HepG2 (cell line): ENCODE measurements at regions not wholly inside any gene's neighbourhood (a gene's known extent, or its start where the extent isn't known, plus 50 kb on each side); places are given as distances from the start of the nearest gene placed in this dataset.

Source experiments
- ATAC-seq: fragments of 200-7000 bp; cut with Tn5 transposase; 3 replicates; pipeline ENCODE4 v1.9.1; 2020; ENCODE audit warnings: mild to moderate bottlenecking, moderate library complexity
- BruUV-seq: library from RNA; stranded (reverse); fragments of 400-500 nt; replicated peaks from 2 replicates; lab custom pipeline; 2021; lab: Mats Ljungman, UMichigan
- CTCF ChIA-PET: fragments of 300-600 bp; formaldehyde crosslinking; extraction: SDS; loops from one replicate; lab custom pipeline; 2021; ENCODE audit warnings: low total read pairs, inconsistent platforms, low intra/inter-chr PET ratio; lab: Yijun Ruan, JAX
- POLR2A ChIA-PET: fragments of 350-600 bp; sonication (Branson Sonifier 250); formaldehyde crosslinking; loops from one replicate; lab custom pipeline; 2020; ENCODE audit warnings: antibody characterized with exemption, inconsistent platforms; lab: Yijun Ruan, JAX
- DNase-seq: peaks from one replicate; pipeline ENCODE4 v3.0.0-alpha.2; 2015; ENCODE audit warnings: low spot score
- FAIRE-seq: peaks from 3 replicates; lab custom pipeline; 2011; peaks lifted over from hg19 to GRCh38; lab: Jason Lieb, UNC
- H2AFZ ChIP-seq: one replicate; pipeline ENCODE4 v1.6.1; 2011; ENCODE audit warnings: low read length, inconsistent platforms
- H3K27ac ChIP-seq: fragments of 300-600 bp; 3 replicates; pipeline ENCODE4 v1.8.0; 2011; ENCODE audit warnings: mixed run types, mild to moderate bottlenecking, mixed read lengths, low read length, inconsistent platforms; ENCODE audit not compliant: insufficient read depth; ENCODE audit errors: extremely low read length
- H3K27me3 ChIP-seq, 2 experiments: fragments of 200-600 bp in 1 of 2; 2 replicates in 1 of 2; 3 replicates in 1 of 2; pipeline versions ENCODE4 v1.6.0 to v1.8.0; 2011; ENCODE audit warnings: low read length in 2 of 2, mild to moderate bottlenecking in 2 of 2, moderate library complexity in 2 of 2, inconsistent platforms in 1 of 2; ENCODE audit not compliant: insufficient read depth in 2 of 2, control insufficient read depth in 1 of 2
- H3K36me3 ChIP-seq, 2 experiments: fragments of 200-600 bp in 1 of 2; replicated peaks in 1 of 2; 2 replicates in 1 of 2; 3 replicates in 1 of 2; pipeline versions ENCODE4 v1.5.1 to v1.8.0; 2011; ENCODE audit warnings: low read length in 2 of 2, inconsistent platforms in 1 of 2; ENCODE audit not compliant: insufficient read depth in 2 of 2, control insufficient read depth in 1 of 2
- H3K4me1 ChIP-seq: 2 replicates; pipeline ENCODE4 v1.5.1; 2012; ENCODE audit warnings: low read length, inconsistent platforms; ENCODE audit not compliant: insufficient read depth
- H3K4me2 ChIP-seq: 2 replicates; pipeline ENCODE4 v1.6.0; 2011; ENCODE audit warnings: low read depth, low read length, inconsistent platforms
- H3K4me3 ChIP-seq, 3 experiments: fragments of 200-600 bp in 1 of 3; sonication (generic), shearing (Covaris generic) in 1 of 3; replicated peaks in 1 of 3; 2 replicates each; pipeline ENCODE4 v1.5.1; 2011 to 2016; ENCODE audit warnings: low read length in 3 of 3, inconsistent platforms in 2 of 3, low read depth in 2 of 3, mild to moderate bottlenecking in 2 of 3, control low read depth in 1 of 3, mixed read lengths in 1 of 3; ENCODE audit not compliant: insufficient read depth in 1 of 3
- H3K79me2 ChIP-seq: one replicate; pipeline ENCODE4 v1.6.1; 2011; ENCODE audit warnings: low read length, inconsistent platforms; ENCODE audit not compliant: insufficient read depth
- H3K9ac ChIP-seq: 2 replicates; pipeline ENCODE4 v1.6.0; 2011; ENCODE audit warnings: mild to moderate bottlenecking, low read depth, low read length, inconsistent platforms; ENCODE audit not compliant: insufficient read depth
- H3K9me3 ChIP-seq: 2 replicates; pipeline ENCODE4 v1.5.1; 2012; ENCODE audit warnings: mild to moderate bottlenecking, low read length
- H4K20me1 ChIP-seq: 2 replicates; pipeline ENCODE4 v1.6.0; 2011; ENCODE audit warnings: inconsistent platforms, mild to moderate bottlenecking, low read length, moderate library complexity; ENCODE audit not compliant: insufficient read depth
- ATF6 ChIP-seq: sonication (generic); formaldehyde crosslinking; conservative IDR thresholded peaks from 2 replicates; pipeline ENCODE4 v1.4.0; 2020; ENCODE audit warnings: missing genetic modification reagents
- FIP1L1 ChIP-seq: fragments of 200-400 bp; formaldehyde crosslinking; IDR thresholded peaks from 2 replicates; pipeline ENCODE4 v1.6.1; 2018; ENCODE audit warnings: low read depth, mild to moderate bottlenecking, low read length, moderate library complexity, borderline replicate concordance; ENCODE audit not compliant: insufficient read depth
- GATAD1 ChIP-seq: IDR thresholded peaks from 2 replicates; pipeline ENCODE4 v1.6.1; 2016; ENCODE audit warnings: missing genetic modification reagents, missing compliant biosample characterization
- HDAC1 ChIP-seq: sonication (generic); formaldehyde crosslinking; IDR thresholded peaks from 2 replicates; pipeline ENCODE4 v1.5.1; 2020; ENCODE audit warnings: mild to moderate bottlenecking, missing genetic modification reagents
- MTERF4 ChIP-seq: sonication (generic); formaldehyde crosslinking; IDR thresholded peaks from 2 replicates; pipeline ENCODE4 v1.8.0; 2023; ENCODE audit warnings: mild to moderate bottlenecking, missing genetic modification reagents
- NFE2L1 ChIP-seq: sonication (generic); formaldehyde crosslinking; IDR thresholded peaks from 2 replicates; pipeline ENCODE4 v1.4.0; 2020; ENCODE audit warnings: missing genetic modification reagents, mild to moderate bottlenecking, borderline replicate concordance
- SUZ12 ChIP-seq: fragments of 150-350 bp; IDR thresholded peaks from 2 replicates; pipeline ENCODE4 v1.6.1; 2014; ENCODE audit warnings: low read depth, low read length
- ZFX ChIP-seq: sonication (generic); formaldehyde crosslinking; IDR thresholded peaks from 2 replicates; pipeline ENCODE4 v1.4.0; 2020; ENCODE audit warnings: mild to moderate bottlenecking, low read depth, missing genetic modification reagents, moderate library complexity
- WGBS: methylation state at CpG from one replicate; pipeline ENCODE4 v1.1.6; 2017; ENCODE audit warnings: low lambda C conversion rate; 5-methylcytosine and 5-hydroxymethylcytosine counted together
- in situ Hi-C: cut with HindIII; loops from 2 replicates; pipeline ENCODE4 v1.10.0; 2017; ENCODE audit warnings: low pct_unique_long_range_greater_than_20kb; ENCODE audit not compliant: extremely low pct_ligation_motif_present
- intact Hi-C: fragments of 100-400 bp; cut with micrococcal nuclease; formaldehyde crosslinking; loops from one replicate; pipeline ENCODE4 v1.10.0; 2022; ENCODE audit not compliant: unreplicated experiment

GRCh38 chr17:83180264-83180995 is 101.0 kb downstream of the METRNL start:
- no peak for FAIRE-seq
- Histone ChIP-seq H2AFZ (no peak overlapping the region), H4K20me1 (peaks cover 4% of the 10 kb centered on the region; the same call in 1 of the 2 replicates), H3K36me3 (no peaks in the 10 kb centered on the region), H3K79me2 (no peaks in the 10 kb centered on the region), H3K27me3 (peaks cover 19 to 72% of the 10 kb centered on the region in 2 experiments), H3K4me2 (no peak overlapping the region), H3K9me3 (no peaks in the 10 kb centered on the region), H3K4me3 (no peak overlapping the region), H3K9ac (no peak overlapping the region), H3K27ac (no peak overlapping the region), H3K4me1 (peaks cover 4% of the 10 kb centered on the region)
- no TSS peak for BruUV-seq
- 72% methylated on average over 25 of the region's 25 CpGs for WGBS
- no peak for ATAC-seq
- CTCF ChIA-PET: no interaction called here
- intact Hi-C loops: no loop called here
- DNase-seq: no peak
- in situ Hi-C loops: no loop called here
- POLR2A ChIA-PET: no interaction called here
- TF ChIP-seq NFE2L1 (CRISPR knock-in tag) (no peak), ZFX (CRISPR knock-in tag) (no peak), ATF6 (CRISPR knock-in tag) (no peak), SUZ12 (no peak), HDAC1 (CRISPR knock-in tag) (no peak), MTERF4 (CRISPR knock-in tag) (no peak), FIP1L1 (no peak), GATAD1 (no peak)
